HEK293T (cell line): ENCODE measurements at regions not wholly inside any gene's neighbourhood (a gene's known extent, or its start where the extent isn't known, plus 50 kb on each side); places are given as distances from the start of the nearest gene placed in this dataset.

Experiments used
- BHLHE40 ChIP-seq: fragments of 450-650 bp; IDR thresholded peaks from 2 replicates; pipeline ENCODE4 v1.6.1; 2016; ENCODE audit warnings: mild to moderate bottlenecking, moderate library complexity, borderline replicate concordance
- FOXK2 ChIP-seq: fragments of 450-650 bp; IDR thresholded peaks from 2 replicates; pipeline ENCODE4 v1.6.1; 2016; ENCODE audit warnings: mild to moderate bottlenecking
- NFRKB ChIP-seq: fragments of 450-650 bp; IDR thresholded peaks from 2 replicates; pipeline ENCODE4 v1.6.1; 2016; ENCODE audit warnings: mild to moderate bottlenecking, moderate library complexity
- SP1 ChIP-seq: fragments of 450-650 bp; IDR thresholded peaks from 2 replicates; pipeline ENCODE4 v1.6.1; 2017
- SUZ12 ChIP-seq: fragments of 450-650 bp; IDR thresholded peaks from 2 replicates; pipeline ENCODE4 v1.6.1; 2016; ENCODE audit warnings: mild to moderate bottlenecking

DNA sequence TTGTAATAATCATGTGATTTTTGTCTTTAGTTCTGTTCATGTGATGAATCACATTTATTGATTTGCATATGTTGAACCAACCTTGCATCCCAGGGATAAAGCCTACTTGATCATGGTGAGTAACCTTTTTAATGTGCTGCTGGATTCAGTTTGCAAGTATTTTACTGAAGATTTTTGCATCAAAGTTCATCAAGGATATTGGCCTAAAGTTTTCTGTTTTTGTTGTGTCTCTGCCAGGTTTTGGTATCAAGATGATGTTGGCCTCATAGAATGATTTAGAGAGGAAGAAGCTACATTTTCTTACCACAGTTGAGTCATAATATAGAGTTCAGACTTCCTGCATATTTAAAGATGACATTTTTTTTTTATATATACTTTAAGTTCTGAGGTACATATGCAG lies 455.9 kb downstream of the PLPP3 start:
- TF ChIP-seq FOXK2 (no peak), SUZ12 (no peak), SP1 (no peak), BHLHE40 (no peak), NFRKB (no peak)
